ENCODE measurements at regions not wholly inside any gene's neighbourhood (a gene's known extent, or its start where the extent isn't known, plus 50 kb on each side); places are given as distances from the start of the nearest gene placed in this dataset.

- TF ChIP-seq CTCF (IDR thresholded peaks at IDR 0.05) (no peak), POLR2A (IDR thresholded peaks at IDR 0.05) (no peak)
These were observed 627.7 kb upstream of the CDH2 start for GRCh38 chr18:28804512-28805202.

All from body of pancreas (tissue), 4 donors.